ENCODE measurements at regions not wholly inside any gene's neighbourhood (a gene's known extent, or its start where the extent isn't known, plus 50 kb on each side); places are given as distances from the start of the nearest gene placed in this dataset.

DNA sequence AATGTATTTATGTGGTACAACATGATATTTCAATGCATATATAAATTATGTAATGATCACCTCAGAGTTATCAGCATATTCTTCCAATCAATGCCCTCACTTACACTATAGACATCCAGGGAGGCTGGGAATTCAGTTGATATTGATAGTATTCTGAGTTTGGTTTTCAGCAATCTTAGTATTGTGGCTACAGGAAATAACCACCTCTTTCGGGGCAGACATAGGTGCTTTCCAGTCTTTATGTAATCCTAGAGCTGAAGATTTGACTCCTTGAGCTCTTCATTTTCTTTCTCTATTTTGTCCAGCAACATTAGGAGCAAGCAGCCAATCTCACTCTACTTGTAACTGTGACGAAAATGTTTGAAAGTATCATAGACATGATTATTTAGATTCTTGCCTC is 712.7 kb upstream of the KIRREL3 start:
- no peak for DNase-seq (ENCODE audit: low spot score)

DNA sequence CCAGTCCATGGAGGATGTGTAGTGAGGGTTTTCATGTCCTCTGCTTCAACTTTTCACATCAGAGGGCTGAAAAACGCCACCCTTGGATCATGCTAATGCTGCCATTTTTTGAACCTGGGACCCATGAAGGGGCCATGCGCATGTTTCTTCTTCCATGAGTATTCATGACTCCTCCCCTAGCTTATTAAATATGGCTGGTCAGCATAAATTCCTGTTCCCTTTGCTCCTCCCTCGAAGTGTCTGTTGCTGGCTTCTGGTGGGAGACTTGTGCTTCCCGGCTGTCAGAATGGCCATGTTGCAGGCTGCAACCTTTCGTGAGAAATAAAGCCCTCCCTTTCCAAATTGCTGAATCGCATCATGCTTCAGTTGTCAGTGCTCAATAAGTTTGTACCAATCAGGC is 711.2 kb upstream of the KIRREL3 start:
- DNase-seq (ENCODE audit: low spot score) = no peak

DNA sequence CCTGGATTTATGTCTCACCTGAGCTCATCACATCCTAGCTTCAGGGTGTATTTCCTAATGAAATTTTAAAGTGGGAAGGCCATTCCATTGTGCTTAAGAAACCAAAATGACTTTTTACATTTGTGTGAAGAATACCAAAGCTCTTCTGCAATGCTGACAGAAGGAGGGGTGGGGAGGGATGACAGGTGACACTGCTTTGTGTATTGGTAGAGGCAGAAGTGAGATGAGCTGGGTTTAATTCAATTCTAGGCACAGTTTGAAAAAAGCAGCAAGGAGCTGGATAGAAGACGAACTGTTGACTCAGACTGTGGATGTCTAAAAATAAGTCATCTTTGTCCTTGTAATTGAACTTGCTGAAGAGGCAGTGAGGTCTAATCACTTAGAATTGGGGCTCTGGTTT is 710.3 kb upstream of the KIRREL3 start:
- DNase-seq (ENCODE audit: low spot score) = no peak

DNA sequence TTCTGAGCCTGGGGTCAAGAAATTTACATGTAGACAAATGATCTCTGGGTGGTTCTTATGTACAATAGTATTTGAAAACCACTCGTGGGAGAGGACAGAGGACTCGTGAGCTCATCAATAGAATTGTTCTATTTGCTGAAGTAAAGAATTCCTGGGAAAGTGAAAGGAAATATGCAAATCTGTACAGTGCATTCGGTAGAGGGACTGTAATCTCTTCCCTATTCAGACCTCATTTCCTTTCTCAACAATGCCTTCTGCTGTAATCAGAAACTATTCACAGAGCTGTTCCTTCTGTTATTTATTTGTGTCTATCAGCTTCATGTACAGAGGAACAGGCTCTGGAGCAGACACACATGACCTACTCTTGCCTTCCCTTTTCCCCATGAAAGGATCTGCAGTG is 709.4 kb upstream of the KIRREL3 start:
- no peak for DNase-seq (ENCODE audit: low spot score)

DNA sequence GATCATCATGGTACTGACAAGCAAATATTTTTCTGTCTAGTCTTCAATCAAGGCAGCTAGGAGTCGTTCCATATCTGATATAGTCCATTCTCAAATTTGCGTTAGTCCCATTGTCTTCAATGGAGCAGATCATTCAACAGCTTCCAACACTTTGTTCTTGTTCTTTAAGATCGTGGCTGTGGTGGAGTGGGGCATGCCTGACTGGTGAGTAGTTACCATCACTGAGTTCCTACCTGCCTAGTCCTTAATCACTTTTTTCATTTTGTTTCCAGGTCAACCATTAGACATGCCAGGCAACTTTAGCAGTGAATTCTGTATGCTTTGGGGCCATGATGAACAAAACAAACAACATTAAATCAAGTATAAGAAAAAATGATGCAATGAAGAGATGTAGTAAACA is 693.1 kb upstream of the KIRREL3 start:
- no peak for DNase-seq (ENCODE audit: low spot score)

DNA sequence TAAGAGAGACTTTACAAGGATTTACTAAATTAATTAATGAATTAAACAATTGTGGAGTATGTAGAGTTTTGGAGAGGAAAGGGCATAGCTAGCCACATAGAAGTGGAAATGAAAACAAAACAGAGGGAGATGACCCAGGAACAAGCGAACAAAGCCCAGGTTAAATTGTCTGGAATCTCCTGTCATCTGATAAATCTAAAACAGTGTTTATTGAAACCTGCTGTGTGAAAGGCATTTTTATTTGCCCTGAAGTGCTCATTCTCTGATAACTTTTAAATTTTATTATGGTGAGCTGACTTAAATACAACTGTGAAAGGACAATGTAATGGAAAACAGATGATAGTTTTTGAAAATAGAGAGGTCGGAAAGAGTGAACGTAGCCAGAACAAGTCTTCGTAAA is 682.8 kb upstream of the KIRREL3 start:
- DNase-seq (ENCODE audit: low spot score) = no peak

DNA sequence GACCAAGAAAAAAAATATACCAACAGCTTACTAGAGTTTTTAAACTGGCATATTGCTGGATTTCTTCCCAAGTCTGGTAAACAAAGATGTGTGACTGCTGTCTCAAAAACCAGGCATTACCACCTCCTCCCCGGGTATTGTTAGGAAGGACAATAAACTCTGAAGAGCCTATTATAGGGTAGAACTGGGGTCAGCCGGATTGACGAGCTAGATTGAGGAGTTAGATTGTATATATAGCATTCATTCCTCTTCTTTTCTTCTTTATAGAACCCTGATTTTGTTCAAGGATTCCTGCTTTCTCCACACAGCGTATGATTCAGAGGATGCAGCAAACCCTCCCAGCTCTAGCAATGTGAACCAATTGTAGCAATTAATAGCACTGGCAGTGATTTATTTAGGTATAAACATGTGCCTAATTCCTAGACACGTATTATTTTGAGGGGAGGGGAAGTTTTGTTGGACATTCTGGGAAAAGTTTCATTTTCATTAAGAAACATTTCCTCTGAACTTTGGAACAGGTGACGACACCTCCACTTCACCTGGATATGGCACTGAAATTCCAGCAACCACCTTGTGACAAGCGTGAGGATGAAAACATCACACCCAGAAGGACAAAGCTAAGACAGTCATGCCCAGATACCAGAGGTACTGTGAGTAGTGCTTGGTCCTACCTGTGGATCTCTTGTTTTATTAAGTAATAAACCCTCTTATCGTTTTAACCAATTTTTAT is 679.4 kb upstream of the KIRREL3 start:
- no peak for DNase-seq (ENCODE audit: low spot score)

DNA sequence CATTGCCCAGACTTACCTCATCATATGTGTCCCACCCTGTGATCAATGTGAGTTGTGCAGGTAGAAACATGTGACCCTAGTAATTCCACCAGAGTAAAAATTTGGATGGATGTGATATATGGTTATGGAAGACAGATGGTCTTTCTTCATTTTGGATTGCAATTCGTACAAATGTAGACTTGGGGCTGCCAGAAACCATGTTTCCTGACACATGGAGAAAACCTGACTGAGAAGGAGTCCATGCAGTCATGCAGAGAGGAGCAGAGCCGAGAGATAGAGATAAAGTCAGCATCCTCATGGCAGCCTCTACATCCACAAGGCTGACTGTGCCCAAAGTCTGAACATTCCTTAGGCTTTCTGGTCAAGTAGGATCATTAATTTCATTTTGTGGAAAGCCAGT is 678.1 kb upstream of the KIRREL3 start:
- DNase-seq (ENCODE audit: low spot score) = no peak

DNA sequence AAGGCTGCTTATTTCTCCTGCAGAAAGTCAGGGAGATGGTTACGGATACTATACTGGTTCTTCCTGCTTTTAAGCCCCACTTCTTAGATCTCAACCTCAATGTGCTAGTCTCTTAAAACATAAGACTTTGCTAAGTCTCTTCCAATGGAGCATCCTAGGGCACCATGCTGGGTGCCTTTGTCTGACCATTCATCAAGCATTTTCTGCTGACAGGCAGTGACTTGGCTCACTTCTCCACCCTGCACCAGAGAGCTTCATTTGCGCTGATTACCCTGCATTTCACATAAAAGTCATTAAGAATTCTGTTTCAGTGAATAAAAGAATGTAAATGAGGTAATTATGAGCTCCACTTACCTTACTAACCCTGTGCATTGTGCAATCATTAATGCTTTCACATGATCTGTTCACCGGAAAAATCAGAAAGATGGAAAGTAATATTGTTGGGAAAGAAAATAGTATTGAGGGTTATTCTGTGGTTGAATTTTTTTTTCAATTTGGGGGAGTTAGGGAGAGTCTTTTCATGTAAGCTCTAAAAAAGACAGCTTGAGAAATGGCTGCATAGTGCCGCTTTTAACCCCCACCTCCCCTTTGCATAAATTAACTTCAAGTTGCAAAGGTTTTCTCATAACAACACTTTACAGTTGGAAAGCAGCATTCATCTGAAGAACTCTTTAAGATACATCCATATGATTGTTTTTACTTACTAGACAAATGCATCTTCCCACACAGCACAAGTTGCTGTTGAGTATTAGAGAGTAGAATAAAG is 677.3 kb upstream of the KIRREL3 start:
- DNase-seq (ENCODE audit: low spot score) = no peak

DNA sequence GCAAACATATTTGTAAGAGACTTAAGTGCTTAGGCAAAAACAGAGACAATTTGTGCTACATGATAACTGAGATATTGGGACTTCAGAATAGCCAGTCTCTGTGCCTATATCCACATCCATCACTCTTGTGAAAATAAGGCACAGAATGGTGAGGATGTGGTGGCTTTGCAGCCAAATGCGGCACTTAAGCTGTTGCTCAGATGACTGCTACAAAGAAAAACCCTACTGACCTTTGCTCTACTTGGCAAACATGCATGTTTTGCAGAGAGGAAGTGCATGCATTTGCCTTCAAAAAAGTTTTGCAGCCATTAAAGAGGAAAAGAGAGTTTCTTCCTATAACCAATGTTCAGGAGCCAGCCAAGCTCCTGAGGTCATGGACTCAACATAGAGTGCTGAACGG is 675.0 kb upstream of the KIRREL3 start:
- no peak for DNase-seq (ENCODE audit: low spot score)

DNA sequence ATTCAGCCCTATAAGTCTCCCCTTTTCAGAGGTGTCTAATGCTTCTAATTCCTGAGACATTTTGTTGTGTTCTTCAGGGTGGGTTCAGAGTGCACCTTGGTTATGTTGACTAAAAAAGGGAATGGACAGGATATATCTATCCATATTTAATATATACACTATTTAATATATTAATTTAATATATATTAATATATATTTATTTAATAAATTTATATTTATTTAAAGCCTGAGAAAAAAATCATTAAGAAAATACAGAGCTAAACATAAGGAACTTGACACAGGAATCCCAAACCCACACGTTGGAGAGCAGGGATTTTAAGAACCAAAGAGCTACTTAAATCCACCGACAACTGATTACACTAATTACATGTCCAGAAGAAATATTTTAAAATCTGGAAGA is 674.2 kb upstream of the KIRREL3 start:
- no peak for DNase-seq (ENCODE audit: low spot score)

DNA sequence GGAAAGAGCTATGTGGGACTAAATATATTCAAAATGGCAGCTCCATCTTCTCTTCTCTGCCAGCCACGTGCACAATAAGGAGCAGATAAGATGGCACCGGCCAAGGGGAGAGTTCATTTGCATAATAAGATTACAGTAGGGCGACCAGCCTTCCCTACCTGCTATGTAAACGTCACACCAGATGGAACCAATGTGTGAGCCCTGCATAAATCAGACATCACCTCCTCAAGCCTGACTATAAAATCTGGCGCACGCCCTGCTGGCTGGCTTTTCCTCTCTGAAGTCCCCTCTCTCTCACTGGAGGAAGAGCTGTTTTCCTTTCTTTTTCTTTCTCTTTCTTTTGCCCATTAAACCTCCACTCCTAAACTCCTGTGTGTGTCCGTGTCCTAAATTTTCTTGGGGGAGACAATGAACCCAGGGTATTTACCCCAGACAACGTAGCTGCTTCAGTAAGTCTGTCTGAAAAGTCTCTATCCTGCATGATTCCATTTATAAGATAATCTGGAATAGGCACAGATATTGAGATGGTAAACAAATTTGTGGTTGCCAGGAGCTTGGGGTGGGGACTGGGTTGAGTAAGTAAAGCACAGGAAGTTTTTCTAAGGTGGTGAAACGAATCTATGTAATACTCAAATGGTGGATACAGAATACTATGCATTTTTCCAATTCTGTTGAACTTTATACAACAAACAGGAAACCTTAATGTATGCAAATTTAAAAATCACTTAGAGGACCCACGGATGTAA is 670.0 kb upstream of the KIRREL3 start:
- DNase-seq (ENCODE audit: low spot score) = no peak

DNA sequence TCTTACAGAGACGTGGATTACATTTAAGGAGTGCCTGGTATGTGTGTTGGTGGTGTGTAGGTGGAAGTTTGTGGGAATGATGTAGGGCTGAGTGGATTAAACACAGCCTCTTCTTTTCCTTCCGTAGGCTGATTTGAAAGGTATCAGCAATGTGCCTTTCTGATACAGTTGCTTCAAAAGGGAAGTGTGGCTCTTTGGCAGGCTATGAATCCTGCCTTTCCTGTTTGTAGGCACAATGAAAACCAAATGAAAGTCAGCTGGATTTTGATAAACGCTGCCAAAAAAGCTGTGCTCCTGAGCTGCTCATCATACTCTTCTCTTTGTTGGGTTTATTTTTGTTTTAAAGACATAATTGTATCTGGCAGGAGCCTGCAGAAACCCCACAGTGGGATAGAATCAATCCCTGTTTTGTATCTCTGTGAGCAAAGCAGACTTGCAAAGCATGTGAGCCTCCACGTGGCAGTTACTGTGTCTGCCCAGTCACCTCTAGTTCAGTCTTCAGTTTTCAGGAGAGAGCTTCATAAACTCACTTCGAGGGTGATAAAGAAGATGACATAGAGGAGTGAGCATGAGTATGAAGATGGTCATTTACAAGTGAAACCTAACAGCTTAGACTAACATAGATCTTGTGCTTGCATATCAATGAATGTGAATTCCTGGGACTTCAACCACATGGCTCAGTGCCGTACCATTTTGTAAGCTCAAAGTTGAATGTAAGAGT is 655.7 kb upstream of the KIRREL3 start:
- no peak for DNase-seq (ENCODE audit: low spot score)

DNA sequence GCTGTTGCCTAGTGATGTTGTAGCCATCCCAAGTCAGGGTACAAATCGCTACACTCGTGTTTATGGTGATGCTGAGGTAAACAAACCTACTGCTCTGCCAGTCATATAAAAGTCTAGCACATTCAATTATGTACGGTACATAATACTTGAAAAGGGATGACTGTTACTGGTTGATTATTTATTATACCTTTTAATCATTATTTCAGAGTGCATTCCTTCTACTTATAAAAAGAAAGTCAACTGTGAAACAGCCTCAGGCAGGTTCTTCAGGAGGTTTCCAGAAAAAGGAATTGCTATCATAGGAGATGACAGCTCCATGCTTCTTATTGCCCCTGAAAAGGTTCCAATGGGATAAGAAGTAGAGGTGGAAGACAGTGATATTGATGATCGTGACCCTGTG is 652.5 kb upstream of the KIRREL3 start:
- no peak for DNase-seq (ENCODE audit: low spot score)

DNA sequence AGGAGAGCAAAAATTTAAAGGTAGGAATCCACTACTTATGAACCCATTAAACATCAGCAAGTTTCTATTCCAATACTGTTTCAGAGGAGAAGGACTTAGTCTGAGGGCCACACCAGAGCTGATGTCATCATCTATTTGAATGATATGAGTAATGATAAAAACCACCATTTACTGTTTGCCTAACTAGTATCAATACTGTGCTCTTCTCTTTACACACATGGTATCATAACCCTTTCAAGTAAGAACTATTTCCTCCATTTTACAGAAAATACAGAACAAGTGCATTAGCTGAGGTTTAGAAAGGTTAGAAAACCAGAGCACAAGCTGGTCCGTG is 651.3 kb upstream of the KIRREL3 start:
- DNase-seq (ENCODE audit: low spot score) = no peak

DNA sequence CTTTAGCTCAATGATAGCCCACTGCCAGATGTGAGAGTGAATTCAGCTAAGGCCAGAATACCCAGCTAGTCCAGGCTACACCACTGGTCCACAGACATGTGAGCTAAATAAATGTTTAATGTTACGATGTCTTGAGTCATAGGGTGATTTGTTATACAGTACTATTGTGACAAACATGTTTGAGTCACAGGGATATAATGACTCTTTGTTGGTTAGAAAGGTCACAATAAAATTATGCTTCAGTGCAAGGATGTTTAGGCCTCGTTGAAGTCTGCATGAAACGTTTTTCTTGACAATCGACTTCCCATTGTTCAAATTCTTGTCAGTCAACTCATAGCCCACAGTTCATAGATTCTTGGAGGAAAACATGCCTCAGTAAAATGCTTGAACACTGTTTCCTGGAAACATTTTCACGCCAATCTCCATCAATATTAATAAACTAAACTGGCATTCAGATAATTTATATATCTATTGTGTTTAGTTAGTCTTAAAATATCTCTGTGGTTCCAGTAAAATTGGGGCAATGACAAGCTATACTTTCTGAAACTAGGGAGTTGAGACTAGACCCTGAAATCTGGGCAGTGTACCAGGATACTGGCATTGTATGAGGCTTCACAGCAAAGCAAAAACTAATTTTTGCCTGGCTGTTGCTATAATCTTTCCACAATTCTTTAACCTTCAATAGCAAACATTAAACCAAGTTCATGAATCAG is 650.8 kb upstream of the KIRREL3 start:
- peak; percentile 19 for DNase-seq (ENCODE audit: low spot score)

DNA sequence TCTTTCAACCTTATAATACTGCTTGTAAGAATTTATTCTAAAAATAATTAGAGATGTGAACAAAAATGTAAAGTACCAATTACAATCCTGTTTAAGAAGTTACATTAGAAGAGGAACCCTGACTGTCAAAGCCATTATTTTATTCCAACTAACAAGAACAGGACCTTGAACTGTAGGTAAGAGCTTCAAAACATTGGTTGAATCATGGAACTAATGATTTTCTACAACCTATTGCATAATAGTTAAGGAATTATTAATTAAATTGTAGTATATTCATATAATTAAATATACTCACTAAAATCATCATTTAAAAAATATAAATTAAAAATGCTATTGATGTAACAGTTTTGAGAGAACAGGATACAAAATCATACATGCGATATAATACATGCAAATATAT is 649.4 kb upstream of the KIRREL3 start:
- DNase-seq (ENCODE audit: low spot score) = no peak

DNA sequence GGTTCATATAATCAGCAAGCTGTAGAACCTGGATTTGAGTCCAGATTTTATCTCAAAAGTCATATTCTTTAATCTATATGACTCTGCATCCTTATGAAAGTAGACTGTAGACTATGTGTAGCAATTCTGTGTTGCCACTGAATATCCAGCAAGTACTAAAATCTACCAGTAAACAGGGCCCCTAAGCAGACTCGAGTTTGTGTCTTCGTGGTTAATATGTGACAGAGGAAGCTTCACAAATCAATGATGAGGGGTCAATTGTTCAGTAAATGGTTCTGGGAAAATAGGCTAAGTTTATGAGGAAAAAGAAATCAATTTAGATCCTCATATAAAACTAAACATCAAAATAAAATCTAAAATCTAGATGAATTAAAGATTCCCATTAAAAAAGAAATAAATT is 648.5 kb upstream of the KIRREL3 start:
- no peak for DNase-seq (ENCODE audit: low spot score)

DNA sequence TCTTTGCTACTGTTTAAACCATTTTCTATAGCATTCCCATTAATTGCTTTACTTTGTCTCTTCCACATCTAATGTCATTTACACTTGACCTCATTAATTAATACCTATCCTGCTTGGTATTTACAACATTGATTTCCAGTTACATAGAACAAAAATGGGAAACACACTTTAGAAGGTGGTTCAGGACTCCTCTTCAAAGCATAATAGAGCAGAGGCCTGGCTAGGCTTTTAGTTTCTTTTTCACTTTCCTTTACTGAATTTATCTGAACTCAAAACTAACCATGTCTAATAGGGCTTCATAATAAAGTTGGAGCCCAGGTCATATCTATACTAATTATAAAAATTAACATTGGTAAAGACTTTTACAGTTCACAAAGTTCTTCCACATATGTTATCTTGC is 648.0 kb upstream of the KIRREL3 start:
- DNase-seq (ENCODE audit: low spot score) = no peak

DNA sequence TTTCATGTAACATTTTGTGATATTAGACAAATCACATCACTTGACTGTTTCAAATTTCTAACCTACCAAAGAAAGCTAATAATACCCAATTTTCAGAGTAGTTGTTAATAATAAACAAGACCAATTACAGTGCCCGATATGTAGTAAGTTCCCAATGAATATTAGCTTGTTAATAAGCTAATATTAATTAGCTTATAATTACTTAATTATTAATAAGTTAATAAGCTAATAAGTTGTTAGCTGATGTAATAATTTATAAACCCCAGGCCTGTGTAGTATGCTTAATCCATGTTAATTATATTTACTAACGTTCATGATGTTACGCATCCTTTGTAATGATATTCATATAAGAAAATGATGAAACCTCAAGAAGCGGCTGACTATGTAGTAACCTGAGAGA is 643.8 kb upstream of the KIRREL3 start:
- DNase-seq (ENCODE audit: low spot score) = no peak

DNA sequence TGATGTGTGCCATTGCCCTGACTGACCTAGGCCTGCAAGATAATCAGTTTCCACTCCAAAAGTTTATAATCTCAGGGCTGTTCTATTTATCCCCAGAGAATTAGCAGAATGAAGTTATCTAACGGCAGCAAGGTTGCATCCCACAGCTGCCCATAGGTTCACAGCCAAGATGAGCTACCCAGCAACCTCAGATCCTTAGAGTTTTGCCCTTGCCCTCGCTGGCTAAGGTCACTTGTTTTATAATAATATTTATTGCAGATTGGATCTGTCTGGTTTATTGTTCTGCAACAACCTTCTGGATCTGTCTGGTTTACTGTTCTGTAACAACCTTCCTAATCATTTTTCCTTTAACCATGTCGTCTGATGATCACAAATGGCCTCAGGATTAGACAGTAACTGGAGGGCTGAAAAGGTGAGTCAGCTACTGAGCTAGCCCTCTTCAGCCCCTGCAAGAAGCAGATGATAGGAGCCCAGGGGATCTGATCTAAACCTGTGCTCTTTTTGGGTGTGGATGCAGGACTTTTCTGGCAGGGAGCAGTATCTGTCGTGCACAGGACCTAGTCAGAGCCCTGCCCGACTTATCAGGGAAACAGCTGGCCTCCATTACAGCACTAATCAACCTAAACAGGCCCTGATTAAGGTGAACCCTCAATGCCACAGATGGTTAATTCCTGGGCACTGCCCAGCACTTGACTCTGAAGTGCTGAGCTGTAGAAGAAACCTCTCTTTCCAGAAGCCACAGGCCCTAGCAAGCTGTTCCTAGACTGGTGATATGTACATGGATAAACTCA is 642.9 kb upstream of the KIRREL3 start:
- DNase-seq (ENCODE audit: low spot score) = no peak

Measured in RKO (cell line).